ENCODE measurements at regions not wholly inside any gene's neighbourhood (a gene's known extent, or its start where the extent isn't known, plus 50 kb on each side); places are given as distances from the start of the nearest gene placed in this dataset.

- Histone ChIP-seq H3K27ac (ENCODE audit: low read depth in 2 of 2, low read length in 2 of 2) (no peak overlapping the region), H3K4me1 (ENCODE audit: control insufficient read depth in 2 of 3, insufficient read depth in 2 of 3, low read depth in 1 of 3, low read length in 3 of 3) (no peaks in the 10 kb centered on the region), H3K9me3 (ENCODE audit: control insufficient read depth in 2 of 3, insufficient read depth in 1 of 3, low read length in 3 of 3) (no peaks in the 10 kb centered on the region), H3K36me3 (ENCODE audit: control insufficient read depth in 2 of 3, insufficient read depth in 3 of 3, low read length in 3 of 3) (no peaks in the 10 kb centered on the region), H3K27me3 (ENCODE audit: control insufficient read depth, insufficient read depth, low read length) (no peaks in the 10 kb centered on the region), H3K4me3 (ENCODE audit: low read length in 3 of 3) (no peak overlapping the region), H3K9ac (ENCODE audit: low read length in 3 of 3) (no peak overlapping the region)
- intact Hi-C loops (cut with DNase I): no loop called here
- no peak for TF ChIP-seq CTCF (IDR thresholded peaks at IDR 0.05; ENCODE audit: borderline replicate concordance, extremely low read depth, insufficient read depth)
- FAIRE-seq (no peak), DNase-seq (no peak)
Measured at GRCh38 chr4:38205261-38205660, 245.1 kb downstream of the PTTG2 start.

GRCh38 chr4:38207110-38207457 lies 246.9 kb downstream of the PTTG2 start:
- FAIRE-seq (no peak), DNase-seq (no peak)
- Histone ChIP-seq H3K4me3 (ENCODE audit: low read length in 3 of 3) (no peak overlapping the region), H3K36me3 (ENCODE audit: control insufficient read depth in 2 of 3, insufficient read depth in 3 of 3, low read length in 3 of 3) (no peaks in the 10 kb centered on the region), H3K27ac (ENCODE audit: low read depth in 2 of 2, low read length in 2 of 2) (no peak overlapping the region), H3K9ac (ENCODE audit: low read length in 3 of 3) (no peak overlapping the region), H3K4me1 (ENCODE audit: control insufficient read depth in 2 of 3, insufficient read depth in 2 of 3, low read depth in 1 of 3, low read length in 3 of 3) (peaks cover 0 to 4% (median 0%) of the 10 kb centered on the region in 3 donors), H3K27me3 (ENCODE audit: control insufficient read depth, insufficient read depth, low read length) (no peaks in the 10 kb centered on the region), H3K9me3 (ENCODE audit: control insufficient read depth in 2 of 3, insufficient read depth in 1 of 3, low read length in 3 of 3) (no peaks in the 10 kb centered on the region)
- no peak for TF ChIP-seq CTCF (IDR thresholded peaks at IDR 0.05; ENCODE audit: borderline replicate concordance, extremely low read depth, insufficient read depth)
- intact Hi-C loops (cut with DNase I): no loop called here

- Histone ChIP-seq H3K27me3 (ENCODE audit: control insufficient read depth, insufficient read depth, low read length) (no peaks in the 10 kb centered on the region), H3K27ac (ENCODE audit: low read depth in 2 of 2, low read length in 2 of 2) (no peak overlapping the region), H3K4me3 (ENCODE audit: low read length in 3 of 3) (no peak overlapping the region), H3K9me3 (ENCODE audit: control insufficient read depth in 2 of 3, insufficient read depth in 1 of 3, low read length in 3 of 3) (no peaks in the 10 kb centered on the region), H3K9ac (ENCODE audit: low read length in 3 of 3) (no peak overlapping the region), H3K36me3 (ENCODE audit: control insufficient read depth in 2 of 3, insufficient read depth in 3 of 3, low read length in 3 of 3) (no peaks in the 10 kb centered on the region), H3K4me1 (ENCODE audit: control insufficient read depth in 2 of 3, insufficient read depth in 2 of 3, low read depth in 1 of 3, low read length in 3 of 3) (peaks cover 0 to 4% (median 0%) of the 10 kb centered on the region in 3 donors)
- no peak for TF ChIP-seq CTCF (IDR thresholded peaks at IDR 0.05; ENCODE audit: borderline replicate concordance, extremely low read depth, insufficient read depth)
- intact Hi-C loops (cut with DNase I): no loop called here
- no peak for FAIRE-seq
- no peak for DNase-seq
Measured at GRCh38 chr4:38209654-38210053, 249.5 kb downstream of the PTTG2 start.

GRCh38 chr4:38210396-38211114 lies 250.4 kb downstream of the PTTG2 start:
- no peaks in the 10 kb centered on the region for H3K27me3 ChIP-seq (ENCODE audit: control insufficient read depth, insufficient read depth, low read length)
- intact Hi-C loops (cut with DNase I): no loop called here
- H3K27ac ChIP-seq (ENCODE audit: low read depth in 2 of 2, low read length in 2 of 2): no peak overlapping the region
- no peak overlapping the region for H3K9ac ChIP-seq (ENCODE audit: low read length in 3 of 3)
- no peak for FAIRE-seq
- H3K4me1 ChIP-seq (ENCODE audit: control insufficient read depth in 2 of 3, insufficient read depth in 2 of 3, low read depth in 1 of 3, low read length in 3 of 3): peaks cover 0 to 4% (median 0%) of the 10 kb centered on the region in 3 donors
- H3K4me3 ChIP-seq (ENCODE audit: low read length in 3 of 3): no peak overlapping the region
- no peaks in the 10 kb centered on the region for H3K36me3 ChIP-seq (ENCODE audit: control insufficient read depth in 2 of 3, insufficient read depth in 3 of 3, low read length in 3 of 3)
- TF ChIP-seq CTCF (IDR thresholded peaks at IDR 0.05; ENCODE audit: borderline replicate concordance, extremely low read depth, insufficient read depth): no peak
- no peaks in the 10 kb centered on the region for H3K9me3 ChIP-seq (ENCODE audit: control insufficient read depth in 2 of 3, insufficient read depth in 1 of 3, low read length in 3 of 3)
- DNase-seq: peak in 3 of 5 donors; percentile 38 to 53 (median 38)

All from kidney (tissue), 13 donors.